GM13976 (cell line): ENCODE measurements at regions not wholly inside any gene's neighbourhood (a gene's known extent, or its start where the extent isn't known, plus 50 kb on each side); places are given as distances from the start of the nearest gene placed in this dataset.

Experiments
- DNase-seq: peaks from one replicate; pipeline ENCODE4 v3.0.0; 2012; ENCODE audit warnings: low spot score
- in situ Hi-C: fragments of 300-500 bp; cut with MboI; formaldehyde crosslinking; loops from one replicate; pipeline ENCODE4 v1.12.0; 2022; ENCODE audit warnings: low sequenced_read_pairs, mixed read lengths, inconsistent platforms; ENCODE audit not compliant: unreplicated experiment
- TF ChIP-seq, protein P1 (sequence below): IDR thresholded peaks from 2 replicates; pipeline ENCODE4 v1.5.1; 2012; ENCODE audit warnings: borderline replicate concordance, mild to moderate bottlenecking; ENCODE audit not compliant: insufficient read depth; ENCODE audit errors: extremely low read depth, missing control alignments, control extremely low read depth

DNA sequence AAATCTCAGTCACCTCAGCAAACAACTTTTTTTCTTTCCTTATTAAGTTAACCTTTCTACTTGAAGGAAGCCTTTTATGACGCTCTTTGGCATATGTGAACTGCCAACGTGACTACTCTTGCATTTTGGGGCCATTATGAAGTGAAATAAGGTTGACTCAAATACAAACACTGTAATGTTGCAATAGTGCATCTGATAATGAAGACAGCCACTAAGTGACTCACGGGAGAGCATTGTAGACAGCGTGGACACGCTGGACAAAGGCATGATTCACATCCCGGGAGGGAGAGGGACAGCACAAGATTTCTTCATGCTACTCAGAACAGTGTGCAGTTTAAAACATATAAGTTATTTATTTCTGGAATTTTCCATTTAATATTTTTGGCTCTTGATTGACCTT lies 560.8 kb downstream of the ETS1 start:
- TF ChIP-seq, protein P1, sequence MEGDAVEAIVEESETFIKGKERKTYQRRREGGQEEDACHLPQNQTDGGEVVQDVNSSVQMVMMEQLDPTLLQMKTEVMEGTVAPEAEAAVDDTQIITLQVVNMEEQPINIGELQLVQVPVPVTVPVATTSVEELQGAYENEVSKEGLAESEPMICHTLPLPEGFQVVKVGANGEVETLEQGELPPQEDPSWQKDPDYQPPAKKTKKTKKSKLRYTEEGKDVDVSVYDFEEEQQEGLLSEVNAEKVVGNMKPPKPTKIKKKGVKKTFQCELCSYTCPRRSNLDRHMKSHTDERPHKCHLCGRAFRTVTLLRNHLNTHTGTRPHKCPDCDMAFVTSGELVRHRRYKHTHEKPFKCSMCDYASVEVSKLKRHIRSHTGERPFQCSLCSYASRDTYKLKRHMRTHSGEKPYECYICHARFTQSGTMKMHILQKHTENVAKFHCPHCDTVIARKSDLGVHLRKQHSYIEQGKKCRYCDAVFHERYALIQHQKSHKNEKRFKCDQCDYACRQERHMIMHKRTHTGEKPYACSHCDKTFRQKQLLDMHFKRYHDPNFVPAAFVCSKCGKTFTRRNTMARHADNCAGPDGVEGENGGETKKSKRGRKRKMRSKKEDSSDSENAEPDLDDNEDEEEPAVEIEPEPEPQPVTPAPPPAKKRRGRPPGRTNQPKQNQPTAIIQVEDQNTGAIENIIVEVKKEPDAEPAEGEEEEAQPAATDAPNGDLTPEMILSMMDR: no peak
- no peak for DNase-seq
- in situ Hi-C loops: loop anchor here (25.0 kb wide), 1 partner anchor 611 kb away; no protein-coding TSS in a partner anchor

DNA sequence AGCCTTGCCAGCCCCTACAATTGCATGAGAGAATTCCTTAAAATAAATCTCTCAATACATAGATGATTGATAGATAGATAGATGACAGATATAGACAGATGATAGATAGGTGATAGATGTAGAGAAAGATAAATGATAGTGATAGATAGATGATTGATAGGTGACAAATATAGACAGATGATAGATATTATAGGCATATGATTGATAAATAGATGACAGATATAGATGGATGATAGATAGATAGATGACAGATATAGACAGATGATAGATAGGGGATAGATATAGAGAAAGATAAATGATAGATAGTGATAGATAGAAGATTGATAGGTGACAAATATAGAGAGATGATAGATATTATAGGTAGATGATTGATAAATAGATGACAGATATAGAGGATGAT lies 564.6 kb downstream of the ETS1 start:
- no peak for DNase-seq
- in situ Hi-C loops: no loop called here
- TF ChIP-seq, protein P1: no peak

DNA sequence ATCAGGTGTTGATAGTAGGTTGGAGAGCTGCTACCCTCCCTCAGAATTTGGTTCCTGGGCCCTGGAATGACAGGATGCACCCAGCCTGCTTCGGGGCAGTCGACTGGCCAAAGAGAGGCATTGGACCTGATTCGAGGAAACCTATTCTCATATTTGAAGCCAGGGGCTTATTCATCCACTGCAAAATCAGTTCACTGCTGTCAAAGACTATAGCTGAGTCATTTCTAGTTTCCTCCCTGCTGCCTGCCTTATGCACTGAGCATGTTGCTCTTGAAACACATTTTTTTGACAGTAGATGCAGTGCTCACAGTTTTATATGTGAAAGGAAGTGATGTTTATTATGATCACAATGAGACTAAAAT lies 565.4 kb downstream of the ETS1 start:
- DNase-seq: no peak
- in situ Hi-C loops: no loop called here
- TF ChIP-seq, protein P1: no peak

DNA sequence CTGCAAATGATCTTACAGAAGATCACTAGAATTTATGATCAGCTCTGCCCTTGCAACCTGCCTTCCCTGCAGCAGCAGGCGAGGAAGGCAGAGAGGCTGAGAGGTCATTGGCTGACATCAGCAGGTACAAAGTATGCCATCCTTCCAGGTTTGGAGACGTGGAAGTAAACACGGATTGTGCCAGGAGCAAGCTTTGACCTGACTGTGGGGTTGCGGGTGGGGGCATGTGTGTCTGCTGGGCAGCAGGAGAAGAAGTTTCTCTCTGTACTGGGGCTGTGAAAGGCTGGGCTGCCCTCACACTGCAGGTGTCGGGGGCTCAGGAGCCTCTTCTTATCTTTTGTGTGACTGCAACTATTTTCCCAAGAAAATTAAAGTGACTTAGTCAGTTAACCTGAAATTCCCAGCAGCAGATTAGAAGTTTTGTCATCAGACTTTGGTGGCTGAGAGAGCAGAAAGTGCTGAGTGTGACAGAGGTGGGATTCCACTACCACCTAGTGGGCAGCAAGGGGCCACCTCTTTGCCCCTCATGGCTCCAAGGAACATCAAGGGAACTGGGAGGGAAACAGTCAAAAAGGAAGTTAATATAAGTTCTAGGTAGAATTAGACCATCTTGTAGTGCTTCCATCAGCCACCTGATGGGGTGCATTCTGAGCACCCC lies 565.9 kb downstream of the ETS1 start:
- no peak for DNase-seq
- in situ Hi-C loops: no loop called here
- TF ChIP-seq, protein P1: no peak

DNA sequence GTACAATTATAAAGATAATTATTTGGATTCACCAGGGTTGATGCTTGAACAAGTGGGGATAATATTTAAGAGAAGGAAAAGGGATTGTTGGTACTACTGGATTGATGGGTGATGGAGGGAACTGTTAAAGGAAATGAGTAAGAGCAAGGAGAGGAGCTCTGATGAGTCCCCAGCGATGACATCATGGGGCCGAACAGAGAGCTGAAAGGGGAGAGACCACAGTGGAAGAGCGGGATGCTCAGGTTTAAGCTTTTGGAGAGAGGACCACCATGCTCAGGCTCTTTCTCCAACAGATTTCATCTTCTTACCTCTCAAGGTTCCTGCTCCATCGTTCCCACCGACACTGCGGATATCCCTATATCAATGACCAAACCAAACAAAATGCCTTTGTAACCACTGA lies 568.7 kb downstream of the ETS1 start:
- DNase-seq: no peak
- TF ChIP-seq, protein P1: no peak
- in situ Hi-C loops: no loop called here

DNA sequence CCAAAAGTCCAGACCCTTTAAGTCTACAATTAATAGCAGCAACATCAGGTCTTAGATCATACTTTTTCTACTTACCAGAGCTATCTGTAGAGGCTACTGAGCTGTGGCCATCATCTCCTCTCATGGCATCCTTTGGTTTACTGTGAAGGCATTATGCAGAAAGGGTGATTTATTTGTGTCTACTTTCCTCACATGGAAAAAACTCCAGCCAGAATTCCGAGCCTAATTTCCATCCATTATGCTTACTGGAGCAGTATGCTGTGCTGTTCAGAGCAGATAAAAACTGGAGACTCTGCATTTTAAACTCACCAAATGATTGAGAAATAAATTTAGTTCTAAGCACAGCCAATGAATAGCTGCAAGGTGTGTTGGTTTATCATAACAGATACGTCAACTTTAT lies 581.8 kb downstream of the ETS1 start:
- TF ChIP-seq, protein P1: no peak
- DNase-seq: no peak
- in situ Hi-C loops: no loop called here
